ENCODE measurements at regions not wholly inside any gene's neighbourhood (a gene's known extent, or its start where the extent isn't known, plus 50 kb on each side); places are given as distances from the start of the nearest gene placed in this dataset.

GRCh38 chr6:22878324-22878701 is 308.9 kb downstream of the HDGFL1 start:
- no peaks in the 10 kb centered on the region for H3K27me3 ChIP-seq (ENCODE audit: insufficient read depth, low read length)
- no peaks in the 10 kb centered on the region for H3K4me1 ChIP-seq (ENCODE audit: control insufficient read depth in 1 of 2, insufficient read depth in 2 of 2, low read length in 2 of 2)
- H3K27ac ChIP-seq (ENCODE audit: low read depth, low read length) = no peak overlapping the region
- no peak overlapping the region for H3K4me3 ChIP-seq (replicated peaks in 1 of 2; ENCODE audit: low read depth in 1 of 2, low read length in 2 of 2)
- no peaks in the 10 kb centered on the region for H3K79me2 ChIP-seq (ENCODE audit: insufficient read depth, low read length)
- H3K36me3 ChIP-seq (ENCODE audit: control insufficient read depth in 1 of 2, insufficient read depth in 2 of 2, low read length in 2 of 2) = no peaks in the 10 kb centered on the region
- H3K9me3 ChIP-seq (ENCODE audit: control insufficient read depth in 1 of 2, insufficient read depth in 1 of 2, low read depth in 1 of 2, low read length in 2 of 2) = no peaks in the 10 kb centered on the region
- no peak overlapping the region for H3K4me2 ChIP-seq (ENCODE audit: low read length)
- intact Hi-C loops (cut with micrococcal nuclease) = no loop called here
- CTCF ChIA-PET = no interaction called here
- no peaks in the 10 kb centered on the region for H4K20me1 ChIP-seq (ENCODE audit: insufficient read depth)
- POLR2A ChIA-PET = no interaction called here
- no peak for TF ChIP-seq SP1 (IDR thresholded peaks at IDR 0.05; ENCODE audit: low read depth)
- TF ChIP-seq SIN3A (IDR thresholded peaks at IDR 0.05; ENCODE audit: low read depth) = no peak
- TF ChIP-seq EZH2phosphoT487 (IDR thresholded peaks at IDR 0.05; ENCODE audit: borderline replicate concordance) = no peak
- no peak for TF ChIP-seq ZNF274 (IDR thresholded peaks at IDR 0.05; ENCODE audit: low read depth, low read length)
- TF ChIP-seq RAD21 (IDR thresholded peaks at IDR 0.05; ENCODE audit: low read depth) = no peak
- TF ChIP-seq POLR2A (IDR thresholded peaks at IDR 0.05; ENCODE audit: borderline replicate concordance, extremely low read depth, insufficient read depth, insufficient read length) = no peak
- H3K9ac ChIP-seq (ENCODE audit: low read length) = no peak overlapping the region
- no peak for ATAC-seq
- H3K9me2 ChIP-seq (ENCODE audit: insufficient read depth) = no peaks in the 10 kb centered on the region
- no peak for DNase-seq (ENCODE audit: low read depth, low spot score)
- no TSS peak for BruUV-seq (replicated peaks)
- H2AFZ ChIP-seq (ENCODE audit: low read depth, low read length, poor library complexity, severe bottlenecking) = no peak overlapping the region
- RAD21 ChIA-PET (ENCODE audit: low non-redundant PET in 1 of 2, low total read pairs in 2 of 2, uncharacterized antibody in 2 of 2, unreplicated experiment in 2 of 2) = no interaction called here

- DNase-seq (ENCODE audit: low read depth, low spot score) (no peak), ATAC-seq (no peak)
- no peaks in the 10 kb centered on the region for H3K79me2 ChIP-seq (ENCODE audit: insufficient read depth, low read length)
- H3K27me3 ChIP-seq (ENCODE audit: insufficient read depth, low read length) = no peaks in the 10 kb centered on the region
- intact Hi-C loops (cut with micrococcal nuclease) = no loop called here
- no peak overlapping the region for H3K4me3 ChIP-seq (replicated peaks in 1 of 2; ENCODE audit: low read depth in 1 of 2, low read length in 2 of 2)
- no TSS peak for BruUV-seq (replicated peaks)
- no peaks in the 10 kb centered on the region for H3K9me2 ChIP-seq (ENCODE audit: insufficient read depth)
- ChIA-PET RAD21 (ENCODE audit: low non-redundant PET in 1 of 2, low total read pairs in 2 of 2, uncharacterized antibody in 2 of 2, unreplicated experiment in 2 of 2) (no interaction called here), CTCF (no interaction called here), POLR2A (no interaction called here)
- H3K4me2 ChIP-seq (ENCODE audit: low read length) = no peak overlapping the region
- no peak overlapping the region for H3K27ac ChIP-seq (ENCODE audit: low read depth, low read length)
- no peak for TF ChIP-seq CEBPB (IDR thresholded peaks at IDR 0.05; ENCODE audit: low read depth)
- no peak for TF ChIP-seq EGR1 (IDR thresholded peaks at IDR 0.05; ENCODE audit: low read depth)
- TF ChIP-seq RAD21 (IDR thresholded peaks at IDR 0.05; ENCODE audit: low read depth) = no peak
- TF ChIP-seq ELF1 (IDR thresholded peaks at IDR 0.05; ENCODE audit: borderline replicate concordance, low read depth) = no peak
- no peak for TF ChIP-seq EZH2phosphoT487 (IDR thresholded peaks at IDR 0.05; ENCODE audit: borderline replicate concordance)
- no peak for TF ChIP-seq SRF (IDR thresholded peaks at IDR 0.05; ENCODE audit: low read depth)
- no peak for TF ChIP-seq ZFX (IDR thresholded peaks at IDR 0.05)
- no peaks in the 10 kb centered on the region for H4K20me1 ChIP-seq (ENCODE audit: insufficient read depth)
- no peaks in the 10 kb centered on the region for H3K36me3 ChIP-seq (ENCODE audit: control insufficient read depth in 1 of 2, insufficient read depth in 2 of 2, low read length in 2 of 2)
- no peak overlapping the region for H2AFZ ChIP-seq (ENCODE audit: low read depth, low read length, poor library complexity, severe bottlenecking)
- no peaks in the 10 kb centered on the region for H3K9me3 ChIP-seq (ENCODE audit: control insufficient read depth in 1 of 2, insufficient read depth in 1 of 2, low read depth in 1 of 2, low read length in 2 of 2)
- no peak overlapping the region for H3K9ac ChIP-seq (ENCODE audit: low read length)
- H3K4me1 ChIP-seq (ENCODE audit: control insufficient read depth in 1 of 2, insufficient read depth in 2 of 2, low read length in 2 of 2) = no peaks in the 10 kb centered on the region
These were observed 309.3 kb downstream of the HDGFL1 start for GRCh38 chr6:22878706-22879105.
